ENCODE measurements at regions not wholly inside any gene's neighbourhood (a gene's known extent, or its start where the extent isn't known, plus 50 kb on each side); places are given as distances from the start of the nearest gene placed in this dataset.

DNA sequence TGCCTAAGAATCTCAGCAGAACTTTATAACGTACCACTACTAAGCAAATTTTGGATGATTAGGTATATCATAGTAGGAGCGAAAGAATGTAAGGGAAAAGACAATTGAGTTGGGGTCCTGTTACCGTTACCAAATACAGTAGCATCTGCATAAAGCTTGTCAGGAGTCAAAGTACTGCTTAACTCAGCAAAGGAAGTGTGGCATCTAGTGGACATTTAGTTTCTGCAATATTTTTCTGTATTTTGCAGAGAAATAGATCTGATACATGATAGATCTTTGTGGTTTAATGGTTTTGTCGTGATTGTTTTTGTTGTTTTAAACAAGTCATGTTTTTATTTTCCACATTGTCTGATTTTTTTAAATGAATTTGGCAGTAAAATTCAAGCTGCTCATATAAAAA is 81.0 kb upstream of the SMARCAD1 start (continued):
- TF ChIP-seq WRNIP1 (IDR thresholded peaks at IDR 0.05; ENCODE audit: borderline replicate concordance, low read depth, low read length) (no peak), LARP7 (IDR thresholded peaks at IDR 0.05) (no peak), MTA2 (IDR thresholded peaks at IDR 0.05; ENCODE audit: low read depth) (no peak), EZH2 (IDR thresholded peaks at IDR 0.05; ENCODE audit: borderline replicate concordance, control insufficient read depth, low read depth, low read length) (no peak), MEF2A (IDR thresholded peaks at IDR 0.05; ENCODE audit: insufficient read depth, low read depth, low read length) (no peak), ETV6 (conservative IDR thresholded peaks at IDR 0.05 in 1 of 2, IDR thresholded peaks at IDR 0.05 in 1 of 2; ENCODE audit: borderline replicate concordance in 1 of 2, low read depth in 1 of 2) (no peak), YBX1 (IDR thresholded peaks at IDR 0.05) (no peak), CBX5 (IDR thresholded peaks at IDR 0.05; ENCODE audit: low read depth) (no peak)
- TF ChIP-seq, protein P1, sequence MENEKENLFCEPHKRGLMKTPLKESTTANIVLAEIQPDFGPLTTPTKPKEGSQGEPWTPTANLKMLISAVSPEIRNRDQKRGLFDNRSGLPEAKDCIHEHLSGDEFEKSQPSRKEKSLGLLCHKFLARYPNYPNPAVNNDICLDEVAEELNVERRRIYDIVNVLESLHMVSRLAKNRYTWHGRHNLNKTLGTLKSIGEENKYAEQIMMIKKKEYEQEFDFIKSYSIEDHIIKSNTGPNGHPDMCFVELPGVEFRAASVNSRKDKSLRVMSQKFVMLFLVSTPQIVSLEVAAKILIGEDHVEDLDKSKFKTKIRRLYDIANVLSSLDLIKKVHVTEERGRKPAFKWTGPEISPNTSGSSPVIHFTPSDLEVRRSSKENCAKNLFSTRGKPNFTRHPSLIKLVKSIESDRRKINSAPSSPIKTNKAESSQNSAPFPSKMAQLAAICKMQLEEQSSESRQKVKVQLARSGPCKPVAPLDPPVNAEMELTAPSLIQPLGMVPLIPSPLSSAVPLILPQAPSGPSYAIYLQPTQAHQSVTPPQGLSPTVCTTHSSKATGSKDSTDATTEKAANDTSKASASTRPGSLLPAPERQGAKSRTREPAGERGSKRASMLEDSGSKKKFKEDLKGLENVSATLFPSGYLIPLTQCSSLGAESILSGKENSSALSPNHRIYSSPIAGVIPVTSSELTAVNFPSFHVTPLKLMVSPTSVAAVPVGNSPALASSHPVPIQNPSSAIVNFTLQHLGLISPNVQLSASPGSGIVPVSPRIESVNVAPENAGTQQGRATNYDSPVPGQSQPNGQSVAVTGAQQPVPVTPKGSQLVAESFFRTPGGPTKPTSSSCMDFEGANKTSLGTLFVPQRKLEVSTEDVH (IDR thresholded peaks at IDR 0.05; ENCODE audit: low read depth, partially characterized antibody), result no peak
- TF ChIP-seq, protein P2, sequence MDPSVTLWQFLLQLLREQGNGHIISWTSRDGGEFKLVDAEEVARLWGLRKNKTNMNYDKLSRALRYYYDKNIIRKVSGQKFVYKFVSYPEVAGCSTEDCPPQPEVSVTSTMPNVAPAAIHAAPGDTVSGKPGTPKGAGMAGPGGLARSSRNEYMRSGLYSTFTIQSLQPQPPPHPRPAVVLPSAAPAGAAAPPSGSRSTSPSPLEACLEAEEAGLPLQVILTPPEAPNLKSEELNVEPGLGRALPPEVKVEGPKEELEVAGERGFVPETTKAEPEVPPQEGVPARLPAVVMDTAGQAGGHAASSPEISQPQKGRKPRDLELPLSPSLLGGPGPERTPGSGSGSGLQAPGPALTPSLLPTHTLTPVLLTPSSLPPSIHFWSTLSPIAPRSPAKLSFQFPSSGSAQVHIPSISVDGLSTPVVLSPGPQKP (IDR thresholded peaks at IDR 0.05; ENCODE audit: low read depth, low read length), result no peak
- TF ChIP-seq, protein P3, sequence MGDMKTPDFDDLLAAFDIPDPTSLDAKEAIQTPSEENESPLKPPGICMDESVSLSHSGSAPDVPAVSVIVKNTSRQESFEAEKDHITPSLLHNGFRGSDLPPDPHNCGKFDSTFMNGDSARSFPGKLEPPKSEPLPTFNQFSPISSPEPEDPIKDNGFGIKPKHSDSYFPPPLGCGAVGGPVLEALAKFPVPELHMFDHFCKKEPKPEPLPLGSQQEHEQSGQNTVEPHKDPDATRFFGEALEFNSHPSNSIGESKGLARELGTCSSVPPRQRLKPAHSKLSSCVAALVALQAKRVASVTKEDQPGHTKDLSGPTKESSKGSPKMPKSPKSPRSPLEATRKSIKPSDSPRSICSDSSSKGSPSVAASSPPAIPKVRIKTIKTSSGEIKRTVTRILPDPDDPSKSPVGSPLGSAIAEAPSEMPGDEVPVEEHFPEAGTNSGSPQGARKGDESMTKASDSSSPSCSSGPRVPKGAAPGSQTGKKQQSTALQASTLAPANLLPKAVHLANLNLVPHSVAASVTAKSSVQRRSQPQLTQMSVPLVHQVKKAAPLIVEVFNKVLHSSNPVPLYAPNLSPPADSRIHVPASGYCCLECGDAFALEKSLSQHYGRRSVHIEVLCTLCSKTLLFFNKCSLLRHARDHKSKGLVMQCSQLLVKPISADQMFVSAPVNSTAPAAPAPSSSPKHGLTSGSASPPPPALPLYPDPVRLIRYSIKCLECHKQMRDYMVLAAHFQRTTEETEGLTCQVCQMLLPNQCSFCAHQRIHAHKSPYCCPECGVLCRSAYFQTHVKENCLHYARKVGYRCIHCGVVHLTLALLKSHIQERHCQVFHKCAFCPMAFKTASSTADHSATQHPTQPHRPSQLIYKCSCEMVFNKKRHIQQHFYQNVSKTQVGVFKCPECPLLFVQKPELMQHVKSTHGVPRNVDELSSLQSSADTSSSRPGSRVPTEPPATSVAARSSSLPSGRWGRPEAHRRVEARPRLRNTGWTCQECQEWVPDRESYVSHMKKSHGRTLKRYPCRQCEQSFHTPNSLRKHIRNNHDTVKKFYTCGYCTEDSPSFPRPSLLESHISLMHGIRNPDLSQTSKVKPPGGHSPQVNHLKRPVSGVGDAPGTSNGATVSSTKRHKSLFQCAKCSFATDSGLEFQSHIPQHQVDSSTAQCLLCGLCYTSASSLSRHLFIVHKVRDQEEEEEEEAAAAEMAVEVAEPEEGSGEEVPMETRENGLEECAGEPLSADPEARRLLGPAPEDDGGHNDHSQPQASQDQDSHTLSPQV (IDR thresholded peaks at IDR 0.05), result no peak

Data from GM12878 (cell line).